ENCODE measurements at regions not wholly inside any gene's neighbourhood (a gene's known extent, or its start where the extent isn't known, plus 50 kb on each side); places are given as distances from the start of the nearest gene placed in this dataset.

DNA sequence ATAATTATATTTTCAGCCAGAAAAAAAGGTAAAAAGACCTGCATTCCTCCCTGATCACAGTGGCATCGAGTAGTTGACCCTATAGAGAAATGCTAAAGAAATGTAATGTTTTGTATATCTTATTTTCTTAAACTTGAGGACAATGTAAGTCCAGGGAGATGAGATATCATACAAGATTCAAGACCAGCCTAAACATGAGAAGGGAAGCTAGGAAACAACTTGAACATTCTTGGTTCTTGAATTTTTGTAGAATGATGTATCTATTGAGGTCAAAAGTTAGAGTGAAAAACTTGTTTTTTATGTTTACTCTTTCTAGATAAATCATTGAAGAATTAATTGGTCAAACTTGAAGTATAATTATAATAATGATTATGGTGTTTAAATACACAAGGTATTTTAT, 497.7 kb upstream of the TBL1XR1 start:
- TF ChIP-seq POLR2A (IDR thresholded peaks at IDR 0.05) = no peak
- TF ChIP-seq, protein P1, sequence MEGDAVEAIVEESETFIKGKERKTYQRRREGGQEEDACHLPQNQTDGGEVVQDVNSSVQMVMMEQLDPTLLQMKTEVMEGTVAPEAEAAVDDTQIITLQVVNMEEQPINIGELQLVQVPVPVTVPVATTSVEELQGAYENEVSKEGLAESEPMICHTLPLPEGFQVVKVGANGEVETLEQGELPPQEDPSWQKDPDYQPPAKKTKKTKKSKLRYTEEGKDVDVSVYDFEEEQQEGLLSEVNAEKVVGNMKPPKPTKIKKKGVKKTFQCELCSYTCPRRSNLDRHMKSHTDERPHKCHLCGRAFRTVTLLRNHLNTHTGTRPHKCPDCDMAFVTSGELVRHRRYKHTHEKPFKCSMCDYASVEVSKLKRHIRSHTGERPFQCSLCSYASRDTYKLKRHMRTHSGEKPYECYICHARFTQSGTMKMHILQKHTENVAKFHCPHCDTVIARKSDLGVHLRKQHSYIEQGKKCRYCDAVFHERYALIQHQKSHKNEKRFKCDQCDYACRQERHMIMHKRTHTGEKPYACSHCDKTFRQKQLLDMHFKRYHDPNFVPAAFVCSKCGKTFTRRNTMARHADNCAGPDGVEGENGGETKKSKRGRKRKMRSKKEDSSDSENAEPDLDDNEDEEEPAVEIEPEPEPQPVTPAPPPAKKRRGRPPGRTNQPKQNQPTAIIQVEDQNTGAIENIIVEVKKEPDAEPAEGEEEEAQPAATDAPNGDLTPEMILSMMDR (IDR thresholded peaks at IDR 0.05) = no peak
- TF ChIP-seq POLR2AphosphoS5 (IDR thresholded peaks at IDR 0.05) = no peak

All from breast epithelium (tissue), 3 donors.